ENCODE measurements at regions not wholly inside any gene's neighbourhood (a gene's known extent, or its start where the extent isn't known, plus 50 kb on each side); places are given as distances from the start of the nearest gene placed in this dataset.
A peak's percentile ranks its signal among the peaks of the same experiment; 100 is the strongest.
"Not testable (repeated sequence)": the region's sequence is repeated elsewhere in the genome, so short reads cannot be mapped to it uniquely, and the experiment has no call there.

DNA sequence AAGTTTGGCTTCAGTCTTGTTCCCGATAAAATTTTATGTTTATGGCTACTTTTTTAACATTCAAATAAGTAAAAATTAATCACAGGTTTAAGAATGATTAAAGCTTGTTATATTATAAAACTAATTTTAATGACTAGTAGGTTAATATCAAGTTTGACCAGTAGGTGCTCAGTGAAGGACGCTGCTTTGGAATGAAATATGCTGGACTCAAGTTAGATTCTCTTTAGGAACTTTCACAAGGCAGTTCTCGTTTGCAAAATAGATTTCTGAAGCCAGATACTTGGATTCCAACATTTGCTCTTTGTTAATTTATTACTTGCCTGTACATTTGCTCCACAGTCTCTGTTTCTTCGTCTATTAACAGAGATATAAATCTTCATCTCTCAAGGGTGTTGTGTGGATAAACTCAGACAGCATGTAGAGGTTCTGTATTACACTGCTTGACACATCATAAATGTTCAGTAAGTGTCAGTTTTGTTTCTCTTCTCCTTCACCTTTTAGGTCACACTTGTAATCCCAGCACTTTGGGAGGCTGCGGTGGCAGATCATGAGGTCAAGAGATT lies 432.8 kb upstream of the CHRM3 start:
- Histone ChIP-seq H3K4me3 (no peak overlapping the region), H3K27me3 (no peaks in the 10 kb centered on the region), H3K9me3 (no peaks in the 10 kb centered on the region), H3K36me3 (no peaks in the 10 kb centered on the region)
- no peak for DNase-seq

DNA sequence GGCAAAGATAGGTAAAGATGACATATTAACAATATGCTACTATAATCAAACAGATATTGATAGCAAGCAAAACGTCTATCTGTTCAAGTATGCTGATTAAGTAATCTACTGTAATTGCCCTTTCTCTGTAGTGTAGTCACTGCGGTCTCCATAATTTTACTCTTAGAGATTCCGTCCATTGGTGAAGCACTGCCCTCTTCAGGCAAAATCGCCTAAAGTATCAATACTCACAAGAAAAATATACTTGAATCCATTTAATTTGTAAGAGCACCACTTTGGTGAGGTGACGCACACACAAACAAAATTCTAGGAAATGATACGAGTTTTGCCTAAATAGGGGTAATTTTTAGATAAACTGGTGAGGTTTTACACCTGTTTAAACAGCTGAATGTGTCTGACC lies 434.6 kb upstream of the CHRM3 start:
- DNase-seq, result no peak
- H3K27me3 ChIP-seq, result no peaks in the 10 kb centered on the region

DNA sequence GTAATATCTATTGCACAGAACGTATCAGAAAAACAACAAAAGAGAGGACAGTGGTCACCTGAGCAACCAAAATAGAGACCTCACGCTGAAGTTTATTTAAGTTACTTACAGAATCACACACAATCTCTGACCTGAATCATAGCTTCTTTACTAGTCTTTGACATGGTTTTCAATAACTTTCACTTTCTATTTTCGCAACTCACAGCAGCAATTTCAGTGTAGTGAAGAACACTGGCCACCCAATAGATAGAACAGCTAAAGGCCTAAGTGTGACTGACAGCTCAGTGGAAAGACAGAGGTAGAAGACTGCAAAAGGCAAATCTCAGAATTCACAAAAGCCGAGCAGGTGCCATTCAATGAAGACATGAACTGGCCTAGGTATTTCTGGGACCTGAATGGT lies 435.6 kb upstream of the CHRM3 start:
- no peak overlapping the region for H3K4me3 ChIP-seq
- H3K27me3 ChIP-seq, result no peaks in the 10 kb centered on the region
- DNase-seq, result no peak
- no peaks in the 10 kb centered on the region for H3K9me3 ChIP-seq
- no peaks in the 10 kb centered on the region for H3K36me3 ChIP-seq

More for the DNA sequence above, 434.6 kb upstream of the CHRM3 start:
- Histone ChIP-seq H3K9me3 (no peaks in the 10 kb centered on the region), H3K4me3 (no peak overlapping the region), H3K36me3 (no peaks in the 10 kb centered on the region)

DNA sequence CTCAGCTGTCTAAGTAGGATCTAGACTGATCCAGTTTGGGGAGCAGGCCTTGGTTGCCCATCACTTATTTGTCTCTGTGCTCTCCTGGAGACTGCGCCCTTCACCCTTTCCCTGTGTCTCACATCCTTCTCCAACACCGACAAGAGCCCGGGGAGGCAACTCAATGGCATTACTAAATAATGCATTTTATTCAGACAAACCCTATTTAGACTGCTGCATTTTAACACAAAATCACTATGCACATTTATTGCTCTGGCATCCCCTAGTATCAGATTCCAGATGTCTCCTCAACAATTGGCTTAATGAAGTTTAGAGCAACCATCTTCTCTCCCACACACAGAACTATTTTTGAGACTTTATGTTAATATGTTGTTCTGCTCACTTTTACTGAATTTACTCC lies 436.4 kb upstream of the CHRM3 start:
- H3K27me3 ChIP-seq, result no peaks in the 10 kb centered on the region
- H3K36me3 ChIP-seq, result no peaks in the 10 kb centered on the region
- DNase-seq, result no peak
- H3K4me3 ChIP-seq, result no peak overlapping the region
- H3K9me3 ChIP-seq, result no peaks in the 10 kb centered on the region

DNA sequence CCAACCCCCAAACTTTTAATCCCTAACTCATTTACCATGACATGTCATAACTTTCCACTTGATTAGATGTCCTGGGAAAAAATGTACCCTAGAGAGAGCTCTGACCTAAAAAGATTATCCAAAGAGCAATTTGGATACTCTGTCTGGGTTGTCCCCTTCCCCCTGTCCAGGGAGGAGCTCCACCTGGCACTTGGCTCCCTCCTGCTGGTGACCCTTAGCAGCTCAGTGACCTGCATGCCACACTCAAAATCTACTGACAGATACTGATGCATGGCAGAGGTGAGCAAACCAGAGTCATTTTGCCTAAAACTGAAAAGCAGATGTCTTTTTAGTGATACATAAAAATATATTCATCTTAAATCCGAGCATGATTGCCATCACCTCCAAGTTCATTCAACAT lies 442.3 kb upstream of the CHRM3 start:
- Histone ChIP-seq H3K9me3 (no peaks in the 10 kb centered on the region; the same call in 1 of the 2 replicates), H3K4me3 (no peak overlapping the region), H3K27me3 (no peaks in the 10 kb centered on the region), H3K36me3 (no peaks in the 10 kb centered on the region)
- DNase-seq, result no peak

DNA sequence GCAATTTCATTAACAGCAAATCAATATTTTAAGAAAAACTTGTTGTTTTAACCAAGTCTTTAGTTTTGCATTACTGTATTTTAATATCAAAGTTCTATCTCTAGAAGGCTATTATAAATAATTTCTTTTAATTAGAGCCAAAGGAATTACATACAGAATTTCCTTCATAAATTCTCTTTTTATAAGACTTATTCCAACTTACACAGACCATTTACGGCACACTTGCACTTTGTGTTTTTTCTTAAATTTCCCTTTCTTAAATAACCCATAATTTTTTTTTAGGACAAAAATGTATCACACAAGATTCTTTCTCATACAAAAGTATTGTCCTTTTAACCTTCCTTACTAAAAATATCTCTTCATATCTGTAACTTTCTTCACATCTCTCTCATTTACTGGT lies 458.5 kb upstream of the CHRM3 start:
- no peaks in the 10 kb centered on the region for H3K9me3 ChIP-seq
- no peaks in the 10 kb centered on the region for H3K36me3 ChIP-seq
- no peaks in the 10 kb centered on the region for H3K27me3 ChIP-seq
- DNase-seq, result no peak
- H3K4me3 ChIP-seq, result no peak overlapping the region

DNA sequence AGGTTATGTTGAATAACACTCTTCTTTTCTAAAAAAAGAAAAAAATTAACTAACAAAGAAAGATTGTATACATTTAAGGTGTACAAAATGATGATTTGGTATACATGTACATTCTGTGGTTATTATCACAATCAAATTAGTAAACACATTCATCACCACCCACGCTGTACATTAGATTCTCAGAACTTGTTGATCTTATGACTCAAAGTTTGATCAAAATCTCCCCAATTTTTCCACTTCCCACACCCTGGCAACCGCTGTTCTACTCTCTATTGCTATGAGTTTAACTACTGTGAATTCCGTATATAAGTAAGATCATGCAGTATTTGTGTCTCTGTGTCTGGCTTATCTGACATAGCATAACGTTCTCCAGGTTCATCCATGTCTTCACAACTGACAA lies 469.5 kb upstream of the CHRM3 start:
- Histone ChIP-seq H3K36me3 (no peaks in the 10 kb centered on the region), H3K27me3 (no peaks in the 10 kb centered on the region), H3K4me3 (no peak overlapping the region), H3K9me3 (no peaks in the 10 kb centered on the region)
- no peak for DNase-seq

DNA sequence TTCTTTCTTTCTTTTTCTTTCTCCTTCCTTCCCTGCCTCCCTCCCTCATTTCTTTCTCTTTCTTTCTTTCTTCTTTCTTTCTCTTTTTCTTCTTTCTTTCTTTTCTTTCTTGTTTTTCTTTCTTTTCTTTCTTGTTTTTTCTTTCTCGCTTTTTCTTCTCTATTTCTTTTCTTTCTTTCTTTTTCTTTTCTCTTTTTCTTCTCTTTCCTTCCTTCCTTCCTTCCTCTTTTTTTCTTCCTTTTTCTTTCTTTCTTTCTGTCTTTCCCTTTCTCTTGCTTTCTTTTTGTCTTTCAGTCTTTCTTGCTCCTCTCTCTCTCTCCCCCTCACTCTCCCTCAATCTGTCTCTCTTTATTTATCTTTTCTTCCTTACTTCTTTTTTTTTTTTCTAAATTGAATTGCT lies 472.0 kb upstream of the CHRM3 start:
- Histone ChIP-seq H3K4me3 (no peak overlapping the region), H3K36me3 (no peaks in the 10 kb centered on the region), H3K9me3 (no peaks in the 10 kb centered on the region), H3K27me3 (no peaks in the 10 kb centered on the region)
- no peak for DNase-seq

DNA sequence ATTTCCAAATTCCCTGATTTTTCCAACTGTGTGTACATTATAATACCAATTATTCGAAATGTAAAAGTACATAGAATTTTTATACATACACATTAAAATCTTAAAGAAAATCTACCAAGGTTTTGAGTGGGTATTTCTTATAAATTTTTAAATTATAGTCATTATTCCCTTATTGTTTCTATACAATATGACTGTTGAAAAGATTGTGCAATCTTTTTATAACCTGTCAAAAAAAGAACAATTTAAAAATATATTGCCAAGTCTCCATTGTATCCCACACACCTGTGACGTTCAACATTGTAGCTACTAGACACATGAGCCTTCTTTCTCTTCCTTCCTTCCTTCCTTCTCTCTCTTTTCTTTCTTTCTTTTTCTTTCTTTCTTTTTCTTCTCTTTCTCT lies 473.2 kb upstream of the CHRM3 start:
- H3K36me3 ChIP-seq, result no peaks in the 10 kb centered on the region
- no peaks in the 10 kb centered on the region for H3K9me3 ChIP-seq
- no peaks in the 10 kb centered on the region for H3K27me3 ChIP-seq
- DNase-seq, result no peak
- no peak overlapping the region for H3K4me3 ChIP-seq

DNA sequence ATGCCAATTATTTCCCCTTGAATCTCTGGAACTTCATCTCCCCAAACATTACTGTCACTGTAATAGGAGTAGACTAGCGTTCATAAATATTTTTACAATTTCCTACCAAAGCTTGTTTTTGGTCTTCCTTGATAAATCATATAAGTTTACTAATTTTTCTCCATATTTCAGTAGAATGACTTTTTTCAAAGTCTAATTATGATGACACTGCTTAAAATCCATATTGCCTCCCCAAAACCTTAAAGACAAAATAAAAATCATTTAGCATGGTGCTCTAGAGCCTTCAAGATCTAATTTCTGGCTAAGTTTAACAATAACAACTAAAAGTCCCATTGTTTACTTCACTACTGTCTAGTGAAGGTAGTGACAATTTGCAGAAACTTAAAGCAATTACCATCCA lies 474.2 kb upstream of the CHRM3 start:
- no peak overlapping the region for H3K4me3 ChIP-seq
- no peaks in the 10 kb centered on the region for H3K9me3 ChIP-seq
- no peak for DNase-seq
- no peaks in the 10 kb centered on the region for H3K27me3 ChIP-seq
- no peaks in the 10 kb centered on the region for H3K36me3 ChIP-seq

DNA sequence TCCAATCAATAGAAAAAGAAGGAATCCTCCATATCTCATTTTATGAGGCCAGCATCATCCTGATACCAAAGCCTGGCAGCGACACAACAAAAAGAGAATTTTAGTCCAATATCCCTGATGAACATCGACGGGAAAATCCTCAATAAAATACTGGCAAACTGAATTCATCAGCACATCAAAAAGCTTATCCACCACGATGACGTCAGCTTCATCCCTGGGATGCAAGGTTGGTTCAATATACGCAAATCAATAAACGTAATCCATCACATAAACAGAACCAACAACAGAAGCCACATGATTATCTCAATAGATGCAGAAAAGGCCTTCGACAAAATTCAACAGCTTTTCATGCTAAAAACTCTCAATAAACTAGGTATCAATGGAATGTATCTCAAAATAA lies 483.6 kb upstream of the CHRM3 start:
- DNase-seq, H3K9me3 ChIP-seq, H3K27me3 ChIP-seq, H3K36me3 ChIP-seq, H3K4me3 ChIP-seq: not testable (repeated sequence)

DNA sequence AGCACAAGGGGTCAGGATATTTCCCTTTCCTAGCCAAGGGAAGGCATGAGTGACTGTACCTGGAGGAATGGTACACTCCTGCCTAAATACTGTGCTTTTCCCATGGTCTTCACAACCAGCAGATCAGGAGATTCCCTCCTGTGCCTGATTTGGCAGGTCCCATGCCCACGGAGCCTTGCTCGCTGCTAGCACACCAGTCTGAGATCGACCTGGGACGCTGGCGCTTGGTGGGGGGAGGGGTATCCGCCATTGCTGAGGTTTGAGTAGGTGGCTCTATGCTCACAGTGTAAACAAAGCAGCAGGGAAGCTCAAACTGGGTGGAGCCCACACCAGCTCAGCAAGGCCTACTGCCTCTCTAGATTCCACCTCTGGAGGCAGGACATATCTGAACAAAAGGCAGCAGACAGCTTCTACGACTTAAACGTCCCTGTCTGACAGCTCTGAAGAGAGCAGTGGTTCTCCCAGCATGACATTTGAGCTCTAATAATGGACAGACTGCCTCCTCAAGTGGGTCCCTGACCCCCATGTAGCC lies 486.0 kb upstream of the CHRM3 start:
- H3K27me3 ChIP-seq, result no peaks in the 10 kb centered on the region
- H3K9me3 ChIP-seq, result no peaks in the 10 kb centered on the region
- H3K36me3 ChIP-seq, result no peaks in the 10 kb centered on the region
- H3K4me3 ChIP-seq, result no peak overlapping the region
- DNase-seq, result no peak

DNA sequence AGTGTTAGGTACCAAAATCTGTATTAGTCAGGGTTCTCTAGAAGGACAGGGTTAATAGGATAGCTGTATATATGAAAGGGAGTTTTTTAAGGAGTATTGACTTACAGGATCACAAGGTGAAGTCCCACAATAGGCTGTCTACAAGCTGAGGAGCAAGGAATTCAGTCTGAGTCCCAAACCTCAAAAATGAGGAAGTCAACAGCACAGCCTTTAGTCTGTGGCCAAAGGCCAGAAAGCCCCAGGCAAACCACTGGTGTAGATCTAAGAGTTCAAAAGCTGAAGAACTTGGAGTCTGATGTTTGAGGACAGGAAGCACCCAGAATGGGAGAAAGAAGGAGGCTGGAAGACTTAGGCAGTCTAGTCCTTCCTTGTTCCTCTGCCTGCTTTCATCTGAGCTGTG lies 487.5 kb upstream of the CHRM3 start:
- no peak for DNase-seq
- no peak overlapping the region for H3K4me3 ChIP-seq
- H3K27me3 ChIP-seq, result no peaks in the 10 kb centered on the region
- no peaks in the 10 kb centered on the region for H3K9me3 ChIP-seq
- H3K36me3 ChIP-seq, result no peaks in the 10 kb centered on the region

DNA sequence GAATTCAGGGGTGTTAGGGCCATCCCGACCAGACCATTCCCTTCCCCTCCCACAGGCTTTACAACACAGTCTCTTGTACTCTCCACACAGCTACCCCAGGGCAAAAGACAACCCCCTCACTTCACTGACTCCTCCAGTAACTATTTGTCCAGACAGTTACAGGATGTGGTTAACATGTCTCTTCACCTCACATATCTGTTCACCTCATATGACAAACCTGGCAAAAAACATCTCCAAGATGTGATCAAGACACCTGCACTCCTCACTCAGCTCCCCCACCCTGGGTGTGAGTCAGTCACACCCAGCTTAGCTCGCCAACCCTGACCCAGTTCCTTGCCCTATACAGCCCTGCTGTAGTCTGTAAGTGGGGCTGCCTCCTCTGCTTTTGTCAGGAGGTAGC lies 490.5 kb upstream of the CHRM3 start:
- no peak for DNase-seq
- H3K27me3 ChIP-seq, result no peaks in the 10 kb centered on the region
- no peak overlapping the region for H3K4me3 ChIP-seq
- no peaks in the 10 kb centered on the region for H3K9me3 ChIP-seq
- H3K36me3 ChIP-seq, result no peaks in the 10 kb centered on the region

DNA sequence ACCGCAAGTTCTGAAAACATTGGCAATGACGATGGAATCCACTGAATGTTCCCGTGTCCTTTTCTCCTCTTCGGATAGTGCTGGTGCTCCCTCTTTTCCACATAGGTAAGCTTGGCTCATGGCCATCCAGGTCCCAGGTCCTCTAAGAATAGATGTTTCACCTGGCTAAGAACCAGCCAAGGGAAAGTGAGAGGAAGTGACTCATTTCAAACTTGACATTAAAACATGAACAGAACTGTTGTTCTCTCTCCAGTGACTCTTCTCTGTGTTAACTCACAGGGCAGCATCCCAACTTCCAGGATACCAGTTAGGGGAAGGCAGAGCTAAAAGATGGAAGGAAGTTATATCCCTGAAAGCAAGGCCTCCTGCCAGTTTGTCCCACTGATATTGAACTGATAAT lies 493.8 kb upstream of the CHRM3 start:
- H3K36me3 ChIP-seq, result no peaks in the 10 kb centered on the region
- no peaks in the 10 kb centered on the region for H3K27me3 ChIP-seq
- peak; percentile 10 for DNase-seq
- no peak overlapping the region for H3K4me3 ChIP-seq
- H3K9me3 ChIP-seq, result no peaks in the 10 kb centered on the region

DNA sequence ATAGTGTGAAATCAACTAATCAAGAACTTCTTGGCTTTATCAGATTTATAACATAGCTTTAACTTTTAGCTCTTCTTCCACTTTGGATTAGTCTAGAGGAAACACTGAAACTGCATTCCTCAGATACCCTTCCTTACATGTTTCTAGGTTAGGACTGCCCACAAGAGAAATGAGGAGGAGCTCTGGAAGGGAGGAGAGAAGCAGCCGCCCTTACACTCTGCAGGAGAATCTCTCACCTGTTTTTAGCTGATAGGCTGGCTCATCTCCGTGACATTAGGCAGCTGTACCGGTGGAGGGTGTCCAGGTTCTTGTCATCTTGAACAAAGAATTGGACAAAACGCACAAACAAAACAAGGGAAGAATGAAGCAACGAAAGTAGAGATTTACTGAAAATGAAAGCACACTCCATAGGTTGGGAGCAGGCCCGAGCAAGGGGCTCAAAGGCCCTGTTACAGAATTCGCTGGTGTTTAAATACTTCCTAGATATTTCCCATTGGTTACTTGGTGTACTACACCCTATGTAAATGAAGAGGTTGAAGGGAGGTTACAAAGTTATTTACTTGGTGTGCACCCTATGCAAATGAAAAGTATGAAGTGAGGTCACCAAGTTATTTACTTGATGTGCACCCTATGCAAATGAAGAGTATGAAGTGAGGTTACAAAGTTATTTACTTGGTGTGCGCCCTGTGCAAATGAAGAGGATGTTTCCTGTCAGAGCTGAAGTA lies 524.9 kb upstream of the CHRM3 start:
- no peak overlapping the region for H3K4me3 ChIP-seq
- DNase-seq, result no peak
- H3K9me3 ChIP-seq, result no peaks in the 10 kb centered on the region
- no peaks in the 10 kb centered on the region for H3K27me3 ChIP-seq
- H3K36me3 ChIP-seq, result no peaks in the 10 kb centered on the region

DNA sequence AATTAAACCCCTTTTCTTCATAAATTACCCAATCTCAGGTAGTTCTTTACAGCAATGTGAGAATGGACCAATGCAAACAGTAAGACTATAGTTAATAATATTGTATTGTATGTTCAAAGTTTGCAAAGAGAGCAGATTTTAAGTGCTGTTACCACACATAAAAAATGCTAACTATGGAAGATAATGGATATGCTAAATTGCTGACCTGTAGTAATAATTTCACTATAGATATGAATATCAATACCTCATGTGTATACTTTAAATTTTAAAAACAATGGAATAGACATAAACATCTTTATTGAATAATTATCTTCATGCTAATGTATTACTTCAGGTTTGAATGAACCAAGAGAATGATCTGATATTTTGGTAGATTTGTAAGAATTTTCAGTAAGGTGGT lies 552.4 kb upstream of the CHRM3 start:
- Histone ChIP-seq H3K36me3 (no peaks in the 10 kb centered on the region), H3K9me3 (no peaks in the 10 kb centered on the region), H3K4me3 (no peak overlapping the region), H3K27me3 (no peaks in the 10 kb centered on the region)
- no peak for DNase-seq

DNA sequence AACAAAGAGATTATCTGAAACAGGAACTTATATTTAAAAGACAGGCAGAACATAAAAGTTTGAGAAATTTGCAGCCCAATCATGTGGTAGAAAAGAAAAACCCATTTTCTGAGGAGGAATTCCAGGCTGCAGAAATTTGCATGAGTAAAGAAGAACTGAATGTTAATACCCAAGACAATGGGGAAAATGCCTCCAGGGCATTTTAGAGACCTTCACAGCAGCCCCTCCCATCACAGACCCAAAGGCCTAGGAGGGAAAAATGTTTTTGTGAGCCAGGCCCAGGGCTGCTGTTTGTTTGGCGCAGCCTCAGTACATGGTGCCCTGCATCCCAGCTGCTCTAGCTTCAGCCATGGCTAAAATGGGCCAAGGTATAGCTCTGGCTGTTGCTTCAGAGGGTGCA lies 554.3 kb upstream of the CHRM3 start:
- Histone ChIP-seq H3K9me3 (no peaks in the 10 kb centered on the region), H3K4me3 (no peak overlapping the region), H3K27me3 (no peaks in the 10 kb centered on the region), H3K36me3 (no peaks in the 10 kb centered on the region)
- no peak for DNase-seq

All from MG63 (cell line).